PFSK-1 (cell line): ENCODE measurements at regions not wholly inside any gene's neighbourhood (a gene's known extent, or its start where the extent isn't known, plus 50 kb on each side); places are given as distances from the start of the nearest gene placed in this dataset.

Source experiments
- POLR2AphosphoS5 ChIP-seq: IDR thresholded peaks from 2 replicates; pipeline ENCODE4 v1.6.1; 2012; ENCODE audit warnings: low read depth, mild to moderate bottlenecking, control low read depth, low read length, moderate library complexity
- SIN3A ChIP-seq: IDR thresholded peaks from 2 replicates; pipeline ENCODE4 v1.6.1; 2012; ENCODE audit warnings: mild to moderate bottlenecking, low read length, moderate library complexity, borderline replicate concordance; ENCODE audit not compliant: insufficient read depth
- TAF1 ChIP-seq: IDR thresholded peaks from 2 replicates; pipeline ENCODE4 v1.6.1; 2012; ENCODE audit warnings: low read length, control low read depth, borderline replicate concordance; ENCODE audit not compliant: insufficient read depth
- TF ChIP-seq, protein P1 (sequence below), 2 experiments: IDR thresholded peaks; 2 replicates each; pipeline versions ENCODE4 v1.6.1 to v1.8.0; 2011 to 2012; ENCODE audit warnings: low read depth in 2 of 2, low read length in 2 of 2, control low read depth in 1 of 2, inconsistent platforms in 1 of 2, mild to moderate bottlenecking in 1 of 2, moderate library complexity in 1 of 2; ENCODE audit not compliant: insufficient read depth in 1 of 2

- TF ChIP-seq, protein P1, sequence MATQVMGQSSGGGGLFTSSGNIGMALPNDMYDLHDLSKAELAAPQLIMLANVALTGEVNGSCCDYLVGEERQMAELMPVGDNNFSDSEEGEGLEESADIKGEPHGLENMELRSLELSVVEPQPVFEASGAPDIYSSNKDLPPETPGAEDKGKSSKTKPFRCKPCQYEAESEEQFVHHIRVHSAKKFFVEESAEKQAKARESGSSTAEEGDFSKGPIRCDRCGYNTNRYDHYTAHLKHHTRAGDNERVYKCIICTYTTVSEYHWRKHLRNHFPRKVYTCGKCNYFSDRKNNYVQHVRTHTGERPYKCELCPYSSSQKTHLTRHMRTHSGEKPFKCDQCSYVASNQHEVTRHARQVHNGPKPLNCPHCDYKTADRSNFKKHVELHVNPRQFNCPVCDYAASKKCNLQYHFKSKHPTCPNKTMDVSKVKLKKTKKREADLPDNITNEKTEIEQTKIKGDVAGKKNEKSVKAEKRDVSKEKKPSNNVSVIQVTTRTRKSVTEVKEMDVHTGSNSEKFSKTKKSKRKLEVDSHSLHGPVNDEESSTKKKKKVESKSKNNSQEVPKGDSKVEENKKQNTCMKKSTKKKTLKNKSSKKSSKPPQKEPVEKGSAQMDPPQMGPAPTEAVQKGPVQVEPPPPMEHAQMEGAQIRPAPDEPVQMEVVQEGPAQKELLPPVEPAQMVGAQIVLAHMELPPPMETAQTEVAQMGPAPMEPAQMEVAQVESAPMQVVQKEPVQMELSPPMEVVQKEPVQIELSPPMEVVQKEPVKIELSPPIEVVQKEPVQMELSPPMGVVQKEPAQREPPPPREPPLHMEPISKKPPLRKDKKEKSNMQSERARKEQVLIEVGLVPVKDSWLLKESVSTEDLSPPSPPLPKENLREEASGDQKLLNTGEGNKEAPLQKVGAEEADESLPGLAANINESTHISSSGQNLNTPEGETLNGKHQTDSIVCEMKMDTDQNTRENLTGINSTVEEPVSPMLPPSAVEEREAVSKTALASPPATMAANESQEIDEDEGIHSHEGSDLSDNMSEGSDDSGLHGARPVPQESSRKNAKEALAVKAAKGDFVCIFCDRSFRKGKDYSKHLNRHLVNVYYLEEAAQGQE (IDR thresholded peaks at IDR 0.05; ENCODE audit: insufficient read depth in 1 of 2, low read depth in 2 of 2, low read length in 2 of 2), result no peak
- TF ChIP-seq POLR2AphosphoS5 (no peak), TAF1 (no peak), SIN3A (no peak)
These were observed 707.3 kb upstream of the FOXG1 start for GRCh38 chr14:28059254-28059653.
